NT2/D1 (cell line): ENCODE measurements at regions not wholly inside any gene's neighbourhood (a gene's known extent, or its start where the extent isn't known, plus 50 kb on each side); places are given as distances from the start of the nearest gene placed in this dataset.

Source experiments
- DNase-seq: peaks from one replicate; pipeline ENCODE4 v3.0.0-alpha.2; 2011; ENCODE audit warnings: low read depth, low spot score
- H3K27me3 ChIP-seq: 2 replicates; pipeline ENCODE4 v1.6.0; 2011; ENCODE audit warnings: mild to moderate bottlenecking; ENCODE audit not compliant: insufficient read length, insufficient read depth
- H3K36me3 ChIP-seq: 2 replicates; pipeline ENCODE4 v1.6.1; 2011; ENCODE audit warnings: mild to moderate bottlenecking, low read length, mixed read lengths; ENCODE audit not compliant: insufficient read depth, insufficient read length
- H3K4me1 ChIP-seq: 2 replicates; pipeline ENCODE4 v1.5.1; 2011; ENCODE audit not compliant: insufficient read depth, insufficient read length
- H3K4me3 ChIP-seq: 2 replicates; pipeline ENCODE4 v1.5.1; 2011; ENCODE audit warnings: low read depth; ENCODE audit not compliant: insufficient read length
- H3K9ac ChIP-seq: 2 replicates; pipeline ENCODE4 v1.6.0; 2011; ENCODE audit warnings: low read depth; ENCODE audit not compliant: insufficient read length
- H3K9me3 ChIP-seq: 2 replicates; pipeline ENCODE4 v1.5.1; 2011; ENCODE audit warnings: mild to moderate bottlenecking, low read length; ENCODE audit not compliant: insufficient read depth
- SUZ12 ChIP-seq: IDR thresholded peaks from 2 replicates; pipeline ENCODE4 v1.6.1; 2011; ENCODE audit not compliant: insufficient read length, insufficient read depth; ENCODE audit errors: extremely low read depth
- YY1 ChIP-seq: IDR thresholded peaks from 2 replicates; pipeline ENCODE4 v1.6.1; 2011; ENCODE audit not compliant: insufficient read length, insufficient read depth
- ZNF274 ChIP-seq: IDR thresholded peaks from 2 replicates; pipeline ENCODE4 v1.6.1; 2011; ENCODE audit warnings: mild to moderate bottlenecking, low read depth, low read length

DNA sequence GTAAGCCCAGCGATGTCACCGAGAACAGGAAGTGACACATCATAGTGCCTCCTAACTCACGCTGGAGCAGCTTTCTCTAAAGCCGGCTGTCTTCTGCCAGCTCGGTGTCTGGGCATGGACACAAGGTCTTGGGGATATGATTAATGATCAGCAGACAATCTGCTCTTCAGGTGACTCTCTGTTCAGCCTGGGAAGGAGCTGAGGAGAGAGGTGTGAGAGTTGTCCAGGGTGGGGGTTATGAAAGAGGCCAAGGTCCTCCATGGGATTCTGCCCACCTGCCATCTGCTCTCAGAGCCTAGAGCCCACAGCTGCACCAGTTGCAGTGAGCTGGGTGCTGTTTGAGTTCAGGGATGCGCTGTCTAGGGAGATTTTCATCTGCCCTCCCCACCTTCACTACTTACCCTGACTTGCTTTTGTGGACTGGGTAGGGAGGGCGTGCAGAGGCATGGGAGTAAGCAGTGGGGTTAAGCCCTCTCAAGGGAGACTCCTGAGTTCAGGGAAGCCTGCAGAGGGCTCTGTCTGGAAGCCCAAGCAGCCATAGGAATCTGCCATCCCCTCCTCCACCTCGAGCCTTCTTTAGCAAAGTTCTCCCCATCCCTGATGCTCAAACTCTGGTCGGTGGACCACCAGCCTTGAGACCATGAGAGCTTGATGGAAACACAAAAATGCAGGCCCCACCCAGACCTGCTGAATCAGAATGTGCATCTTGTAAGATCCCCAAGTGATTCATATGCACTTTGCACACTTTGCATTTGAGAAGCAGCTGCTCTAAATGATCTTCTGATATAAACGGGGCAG lies 539.7 kb downstream of the RFC3 start:
- DNase-seq: peak; percentile 2
- Histone ChIP-seq H3K36me3 (no peaks in the 10 kb centered on the region), H3K27me3 (no peaks in the 10 kb centered on the region), H3K9me3 (no peaks in the 10 kb centered on the region), H3K9ac (no peak overlapping the region), H3K4me1 (no peaks in the 10 kb centered on the region), H3K4me3 (no peak overlapping the region)
- TF ChIP-seq SUZ12: no peak
- TF ChIP-seq ZNF274: no peak
- no peak for TF ChIP-seq YY1

DNA sequence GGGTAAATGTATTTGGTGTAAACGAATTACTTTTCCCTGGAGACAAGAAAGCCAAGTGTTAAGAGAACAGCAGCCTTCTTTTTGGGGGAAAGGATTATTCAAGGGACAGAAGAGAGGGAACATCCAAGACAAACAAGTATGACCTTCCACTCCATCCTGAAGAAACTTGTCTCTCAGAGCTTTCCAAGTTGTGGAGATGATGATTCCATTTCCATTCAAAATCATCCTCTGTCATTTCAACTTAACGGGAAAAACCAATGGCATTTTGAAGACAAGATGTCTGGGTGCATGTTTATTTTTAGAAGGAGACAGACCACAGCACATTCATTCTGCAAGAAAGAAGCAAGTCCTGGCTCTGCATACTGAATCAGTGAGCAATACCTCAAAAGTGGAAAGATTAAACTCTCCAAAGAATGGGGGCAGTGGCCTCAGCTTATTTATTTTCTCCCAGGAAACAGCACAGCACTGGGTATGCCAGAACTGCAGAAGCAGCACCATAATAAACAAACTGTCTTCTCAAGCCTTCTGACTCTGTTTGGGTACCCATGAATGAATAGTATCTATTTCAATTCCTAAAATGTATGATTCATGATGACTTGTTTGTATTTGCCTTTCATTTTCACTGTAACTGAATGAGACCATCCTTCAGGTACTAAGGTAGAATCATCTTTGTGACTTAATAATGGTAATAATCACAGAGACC lies 541.0 kb downstream of the RFC3 start:
- Histone ChIP-seq H3K4me3 (no peak overlapping the region), H3K9me3 (no peaks in the 10 kb centered on the region), H3K9ac (no peak overlapping the region), H3K36me3 (no peaks in the 10 kb centered on the region), H3K27me3 (no peaks in the 10 kb centered on the region), H3K4me1 (no peaks in the 10 kb centered on the region)
- DNase-seq: no peak
- TF ChIP-seq YY1: no peak
- no peak for TF ChIP-seq ZNF274
- no peak for TF ChIP-seq SUZ12

DNA sequence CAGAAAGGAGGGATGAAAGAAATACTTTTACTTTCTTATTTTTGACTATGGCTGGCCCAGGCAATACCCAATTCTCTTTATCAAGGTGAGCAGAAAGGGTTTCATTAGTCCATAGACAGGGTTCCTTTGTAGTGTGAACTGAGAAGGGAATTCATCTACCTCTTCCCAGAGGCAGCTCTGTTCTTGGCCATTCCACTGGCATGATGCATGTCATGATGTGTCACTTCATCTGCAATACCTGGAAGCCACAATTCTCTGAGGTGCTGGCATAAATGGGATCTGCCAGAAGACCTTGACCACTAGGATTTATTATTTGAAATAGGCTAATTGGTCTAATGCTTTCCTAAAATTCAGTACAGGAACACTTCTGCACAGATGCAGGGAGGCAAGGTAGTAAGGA lies 542.8 kb downstream of the RFC3 start:
- H3K4me3 ChIP-seq: no peak overlapping the region
- H3K9me3 ChIP-seq: no peaks in the 10 kb centered on the region
- no peaks in the 10 kb centered on the region for H3K36me3 ChIP-seq
- H3K9ac ChIP-seq: no peak overlapping the region
- H3K4me1 ChIP-seq: no peaks in the 10 kb centered on the region
- TF ChIP-seq ZNF274: no peak
- no peak for TF ChIP-seq SUZ12
- TF ChIP-seq YY1: no peak
- H3K27me3 ChIP-seq: no peaks in the 10 kb centered on the region
- no peak for DNase-seq

DNA sequence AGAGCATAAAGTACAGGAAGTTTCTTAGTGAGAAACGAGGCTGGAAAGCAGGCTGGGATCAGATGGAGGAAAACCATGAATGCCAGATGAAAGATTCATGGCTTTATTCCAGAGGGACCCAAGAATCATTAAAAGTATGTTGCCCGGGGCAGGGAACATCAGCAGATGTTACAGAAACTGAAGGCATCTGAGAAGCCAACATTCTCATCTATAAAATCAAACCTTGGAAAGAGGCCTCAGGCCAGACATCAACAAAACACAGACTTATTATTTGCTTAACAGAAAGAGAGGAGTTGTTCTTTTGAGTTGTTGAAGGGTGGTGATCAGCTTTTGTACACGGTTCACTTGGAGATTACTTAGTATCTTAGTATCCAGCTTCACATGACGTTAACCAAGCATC lies 543.6 kb downstream of the RFC3 start:
- no peaks in the 10 kb centered on the region for H3K4me1 ChIP-seq
- H3K4me3 ChIP-seq: no peak overlapping the region
- TF ChIP-seq ZNF274 (no peak), SUZ12 (no peak), YY1 (no peak)
- no peaks in the 10 kb centered on the region for H3K27me3 ChIP-seq
- no peak overlapping the region for H3K9ac ChIP-seq
- no peaks in the 10 kb centered on the region for H3K36me3 ChIP-seq
- no peaks in the 10 kb centered on the region for H3K9me3 ChIP-seq
- no peak for DNase-seq

DNA sequence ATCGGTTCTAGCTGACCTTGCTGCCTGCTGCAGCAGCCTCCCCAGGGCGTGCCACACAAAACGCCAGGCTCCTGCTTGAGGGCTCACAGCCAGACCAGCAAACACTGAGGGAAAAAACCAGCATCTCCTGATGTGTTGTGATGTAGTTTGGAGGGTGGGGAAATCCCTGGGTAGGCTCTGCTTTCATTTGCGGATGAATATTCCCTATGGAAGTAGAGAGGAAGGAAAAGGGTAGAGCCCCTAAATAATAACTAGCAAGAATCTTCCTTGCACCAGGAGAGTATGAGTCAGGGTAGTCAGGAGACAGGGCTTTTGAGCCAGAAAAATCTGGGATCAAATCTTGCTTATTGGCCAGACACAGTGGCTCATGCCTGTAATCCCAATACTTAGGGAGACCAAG lies 545.3 kb downstream of the RFC3 start:
- no peaks in the 10 kb centered on the region for H3K9me3 ChIP-seq
- no peak overlapping the region for H3K4me3 ChIP-seq
- H3K9ac ChIP-seq: no peak overlapping the region
- no peaks in the 10 kb centered on the region for H3K36me3 ChIP-seq
- TF ChIP-seq ZNF274 (no peak), YY1 (no peak), SUZ12 (no peak)
- DNase-seq: no peak
- H3K4me1 ChIP-seq: no peaks in the 10 kb centered on the region
- H3K27me3 ChIP-seq: no peaks in the 10 kb centered on the region

DNA sequence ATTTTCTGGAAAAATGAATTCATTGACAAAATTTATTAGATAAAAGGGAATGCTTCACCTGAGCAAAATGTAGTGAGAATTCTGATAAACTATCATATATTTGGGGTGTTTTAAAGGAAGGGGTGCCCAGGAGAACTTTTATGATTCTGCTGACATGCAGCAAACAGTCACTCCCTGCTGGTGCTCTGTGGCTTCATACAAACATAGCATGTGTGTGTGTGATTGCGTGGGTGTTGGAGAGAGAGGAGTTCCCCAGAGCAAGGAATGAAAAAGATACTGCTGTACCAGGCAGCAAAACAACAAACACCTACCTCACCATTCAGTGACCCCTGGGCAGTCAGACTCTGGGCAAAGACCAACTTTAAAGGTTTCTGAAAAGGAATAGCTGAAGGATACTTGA lies 546.7 kb downstream of the RFC3 start:
- DNase-seq: no peak
- TF ChIP-seq YY1 (no peak), SUZ12 (no peak), ZNF274 (no peak)
- no peak overlapping the region for H3K4me3 ChIP-seq
- no peaks in the 10 kb centered on the region for H3K27me3 ChIP-seq
- no peaks in the 10 kb centered on the region for H3K36me3 ChIP-seq
- no peaks in the 10 kb centered on the region for H3K4me1 ChIP-seq
- H3K9ac ChIP-seq: no peak overlapping the region
- H3K9me3 ChIP-seq: no peaks in the 10 kb centered on the region

DNA sequence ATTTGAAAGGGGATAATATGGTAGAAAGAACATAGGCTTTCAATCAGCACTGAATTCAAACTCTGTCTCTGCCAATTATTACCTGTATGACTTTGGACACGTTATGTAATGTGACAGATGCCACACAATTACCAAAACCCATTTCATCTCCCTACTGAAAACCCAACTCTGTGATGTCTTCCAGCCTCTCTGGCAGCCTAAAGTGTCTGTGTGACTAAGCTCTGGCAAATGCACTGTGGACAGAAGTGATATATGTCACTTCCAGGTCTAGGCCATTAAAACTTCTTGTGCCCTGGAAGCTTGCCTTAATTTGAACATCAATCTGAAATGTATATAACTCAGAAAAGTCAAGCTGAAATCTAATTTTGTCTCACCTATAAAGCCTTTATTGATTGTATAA lies 552.0 kb downstream of the RFC3 start:
- H3K4me1 ChIP-seq: no peaks in the 10 kb centered on the region
- TF ChIP-seq ZNF274 (no peak), YY1 (no peak), SUZ12 (no peak)
- H3K4me3 ChIP-seq: no peak overlapping the region
- H3K9ac ChIP-seq: no peak overlapping the region
- DNase-seq: no peak
- H3K27me3 ChIP-seq: no peaks in the 10 kb centered on the region
- H3K36me3 ChIP-seq: no peaks in the 10 kb centered on the region
- no peaks in the 10 kb centered on the region for H3K9me3 ChIP-seq
